T-helper 17 cell (primary cell): ENCODE measurements at regions not wholly inside any gene's neighbourhood (a gene's known extent, or its start where the extent isn't known, plus 50 kb on each side); places are given as distances from the start of the nearest gene placed in this dataset.

Source experiments
- ATAC-seq: fragments of 150-1000 bp; cut with Tn5 transposase; 2 replicates; pipeline ENCODE4 v1.10.0; 2021; ENCODE audit warnings: mild to moderate bottlenecking, moderate library complexity
- DNase-seq, 3 donors: peaks; one replicate each; pipeline versions ENCODE4 v3.0.0 to v3.0.0-alpha.2; 2020 to 2021
- H3K9me3 ChIP-seq: one replicate; pipeline ENCODE4 v1.7.0; 2013; ENCODE audit warnings: low read length, mild to moderate bottlenecking; ENCODE audit not compliant: control insufficient read depth, poor library complexity, severe bottlenecking
- H3K27ac Mint-ChIP-seq: one replicate; pipeline ENCODE4 v1.8.0; 2022; ENCODE audit warnings: mild to moderate bottlenecking, moderate library complexity, mixed read lengths
- H3K27me3 Mint-ChIP-seq: one replicate; pipeline ENCODE4 v1.8.0; 2022; ENCODE audit warnings: mixed read lengths
- H3K36me3 Mint-ChIP-seq: one replicate; pipeline ENCODE4 v1.8.0; 2022; ENCODE audit warnings: low read depth, mixed read lengths
- H3K4me1 Mint-ChIP-seq: one replicate; pipeline ENCODE4 v1.8.0; 2022; ENCODE audit warnings: mild to moderate bottlenecking, mixed read lengths
- H3K4me3 Mint-ChIP-seq: one replicate; pipeline ENCODE4 v1.8.0; 2022; ENCODE audit warnings: mild to moderate bottlenecking, moderate library complexity, mixed read lengths

DNA sequence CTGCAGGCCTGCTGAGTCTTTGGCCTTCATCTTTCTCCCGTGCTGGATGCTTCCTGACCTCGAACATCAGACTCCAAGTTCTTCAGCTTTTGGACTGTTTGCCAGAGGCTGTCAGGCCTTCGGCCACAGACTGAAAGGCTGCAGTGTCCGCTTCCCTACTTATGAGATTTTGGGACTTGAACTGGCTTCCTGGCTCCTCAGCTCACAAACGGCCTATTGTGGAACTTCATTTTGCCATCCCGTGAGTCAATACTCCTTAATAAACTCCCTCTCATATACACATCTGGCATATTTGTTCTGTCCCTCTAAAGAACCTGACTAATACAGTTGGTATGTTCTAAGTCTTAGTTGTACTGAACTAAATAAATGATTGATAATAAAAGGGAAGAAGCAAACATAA, 702.8 kb upstream of the LINC00305 start:
- Mint-ChIP-seq H3K36me3 (no peaks in the 10 kb centered on the region), H3K4me1 (no peaks in the 10 kb centered on the region), H3K27me3 (no peaks in the 10 kb centered on the region), H3K4me3 (no peak overlapping the region), H3K27ac (no peak overlapping the region)
- H3K9me3 ChIP-seq = no peaks in the 10 kb centered on the region
- DNase-seq = no peak
- no peak for ATAC-seq

DNA sequence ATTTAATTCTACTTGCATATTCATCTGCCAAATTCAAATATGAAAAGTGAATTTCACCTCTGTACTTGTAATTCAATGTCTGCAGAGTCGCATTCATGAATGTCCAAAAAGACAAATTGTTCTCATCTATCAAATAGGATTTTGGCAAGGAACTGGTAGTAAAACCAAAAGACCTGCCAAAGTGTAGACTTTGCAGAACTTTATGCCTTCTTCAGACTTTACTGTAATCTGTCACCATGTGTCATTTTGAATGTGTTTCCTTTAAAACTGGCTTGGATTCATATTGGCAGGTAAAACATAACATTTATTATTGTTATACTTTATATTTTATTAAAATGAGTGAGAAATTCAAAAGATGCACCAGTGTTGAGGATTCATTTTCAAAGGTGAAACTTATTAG, 701.9 kb upstream of the LINC00305 start:
- ATAC-seq (no peak), DNase-seq (no peak)
- Mint-ChIP-seq H3K4me3 (no peak overlapping the region), H3K36me3 (no peaks in the 10 kb centered on the region), H3K27ac (no peak overlapping the region), H3K27me3 (no peaks in the 10 kb centered on the region), H3K4me1 (no peaks in the 10 kb centered on the region)
- H3K9me3 ChIP-seq = no peaks in the 10 kb centered on the region

DNA sequence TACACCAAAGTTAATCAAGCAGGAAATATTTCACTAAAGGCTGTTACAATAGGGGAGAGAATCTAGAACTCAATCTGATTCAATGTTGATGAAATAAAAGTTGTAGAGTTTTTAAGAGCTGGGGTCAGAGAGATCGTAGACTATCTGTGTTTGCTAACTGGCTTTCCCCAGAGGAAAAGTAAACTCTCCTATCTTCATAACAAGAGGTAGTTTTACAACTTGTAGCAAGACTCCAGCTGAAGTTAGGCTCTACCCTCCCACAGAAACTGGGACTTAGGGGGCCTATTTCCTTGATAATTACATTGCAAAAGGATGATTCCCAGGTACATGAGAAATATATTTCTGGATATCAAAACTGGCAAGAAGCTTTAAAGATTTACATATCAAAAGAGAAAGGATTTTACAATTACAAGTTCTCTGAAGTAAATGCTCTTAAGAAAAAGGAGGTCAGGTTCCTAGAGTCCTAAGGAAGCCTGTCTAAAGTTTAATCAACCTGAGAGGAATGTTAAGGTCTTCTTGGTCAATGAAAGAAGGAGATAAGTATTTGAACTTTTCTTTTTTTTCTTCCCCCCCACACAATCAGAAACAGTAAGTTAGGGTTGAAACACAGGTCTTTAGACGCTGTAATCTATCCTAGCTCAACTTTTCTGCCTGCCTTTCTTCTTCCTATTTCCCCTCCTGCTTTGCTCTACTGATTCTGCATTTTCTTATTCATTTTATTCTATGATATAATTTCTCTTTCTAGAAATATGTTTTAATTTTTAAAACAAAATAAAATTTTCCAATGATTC, 692.2 kb upstream of the LINC00305 start:
- no peaks in the 10 kb centered on the region for H3K27me3 Mint-ChIP-seq
- no peak for DNase-seq
- H3K9me3 ChIP-seq = no peaks in the 10 kb centered on the region

DNA sequence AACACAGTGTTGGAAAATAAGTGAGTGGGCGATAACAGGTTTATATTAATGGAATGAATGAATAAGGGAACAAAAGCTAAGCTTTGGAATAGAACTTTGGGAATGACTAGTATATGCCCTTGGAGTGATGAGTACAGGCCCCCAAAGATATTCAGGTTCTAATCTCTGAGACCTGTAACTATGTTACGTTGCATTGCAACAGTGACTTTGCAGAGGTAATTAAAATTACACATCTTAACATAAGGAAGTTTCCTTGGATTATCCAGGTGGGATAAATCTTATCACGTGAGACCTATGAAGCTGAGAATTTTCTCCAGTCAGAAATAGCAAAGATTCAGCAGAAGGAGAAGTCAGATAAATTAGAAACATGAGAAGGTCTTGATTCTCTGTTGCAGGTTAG, 661.5 kb upstream of the LINC00305 start:
- H3K4me1 Mint-ChIP-seq = no peaks in the 10 kb centered on the region
- no peak overlapping the region for H3K4me3 Mint-ChIP-seq
- no peak overlapping the region for H3K27ac Mint-ChIP-seq
- H3K27me3 Mint-ChIP-seq = no peaks in the 10 kb centered on the region
- no peak for ATAC-seq
- DNase-seq = no peak
- no peaks in the 10 kb centered on the region for H3K9me3 ChIP-seq
- no peaks in the 10 kb centered on the region for H3K36me3 Mint-ChIP-seq

More for the DNA sequence above, 692.2 kb upstream of the LINC00305 start:
- H3K4me1 Mint-ChIP-seq = no peaks in the 10 kb centered on the region
- H3K36me3 Mint-ChIP-seq = no peaks in the 10 kb centered on the region
- no peak overlapping the region for H3K27ac Mint-ChIP-seq
- H3K4me3 Mint-ChIP-seq = no peak overlapping the region
- no peak for ATAC-seq

DNA sequence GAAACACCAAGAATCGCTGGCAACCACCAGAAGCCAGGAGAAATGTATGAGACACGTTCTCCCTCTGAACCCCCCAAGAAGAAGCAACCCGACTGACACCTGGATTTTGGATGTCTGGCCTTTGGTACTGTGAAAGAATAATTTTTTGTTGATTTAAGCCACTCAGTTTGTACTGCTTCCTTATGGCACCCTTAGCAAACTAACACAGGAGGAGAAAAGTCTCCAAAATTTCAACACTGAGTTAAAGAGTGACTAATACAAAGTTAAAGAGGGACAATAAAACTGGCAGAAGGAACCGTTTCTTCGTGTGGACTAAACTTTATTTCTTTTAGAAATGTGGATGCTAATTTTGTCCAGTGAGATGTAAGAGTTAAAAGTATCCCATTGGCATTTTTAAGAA, 660.9 kb upstream of the LINC00305 start:
- DNase-seq (no peak), ATAC-seq (no peak)
- Mint-ChIP-seq H3K36me3 (no peaks in the 10 kb centered on the region), H3K4me3 (no peak overlapping the region), H3K27ac (no peak overlapping the region), H3K4me1 (no peaks in the 10 kb centered on the region), H3K27me3 (no peaks in the 10 kb centered on the region)
- H3K9me3 ChIP-seq = no peaks in the 10 kb centered on the region

DNA sequence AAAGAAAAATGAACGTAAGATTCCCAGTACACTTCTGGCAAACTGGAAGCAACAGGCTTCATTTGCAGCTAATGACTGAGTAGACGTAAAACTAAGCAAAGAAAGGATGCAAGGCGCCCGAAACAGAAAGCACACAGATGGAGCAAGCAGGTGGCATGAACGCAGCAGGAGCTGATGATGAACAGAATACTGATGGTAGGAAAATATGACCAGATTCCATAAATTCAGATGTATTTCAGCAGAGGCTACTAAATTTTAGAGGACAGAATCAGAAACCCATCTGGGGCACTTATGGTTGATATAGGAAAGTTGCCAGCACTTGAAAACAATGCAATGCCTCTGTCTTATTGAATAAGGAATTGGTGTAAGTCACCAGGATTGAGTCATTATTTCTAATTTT, 658.7 kb upstream of the LINC00305 start:
- Mint-ChIP-seq H3K27ac (no peak overlapping the region), H3K27me3 (no peaks in the 10 kb centered on the region), H3K4me1 (no peaks in the 10 kb centered on the region), H3K36me3 (no peaks in the 10 kb centered on the region), H3K4me3 (no peak overlapping the region)
- DNase-seq = no peak
- H3K9me3 ChIP-seq = no peaks in the 10 kb centered on the region
- ATAC-seq = no peak

DNA sequence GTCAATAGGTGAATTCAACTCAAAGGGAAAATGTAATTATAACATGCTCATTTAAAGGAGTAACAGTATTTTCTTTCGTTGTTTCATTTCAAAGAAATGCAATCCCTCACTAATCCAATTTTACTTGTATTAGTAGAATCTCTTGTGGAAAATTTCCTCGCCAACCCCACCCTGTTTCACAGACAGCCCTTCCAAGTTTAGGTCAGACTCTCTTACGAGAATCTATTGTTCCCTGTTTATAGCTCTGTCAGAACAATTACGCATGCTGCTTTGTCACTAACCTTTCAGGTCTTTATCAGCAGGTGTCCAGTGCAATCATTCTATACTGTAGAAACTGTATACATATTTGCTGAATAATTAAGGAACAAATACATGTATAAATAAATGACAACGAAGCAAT, 657.8 kb upstream of the LINC00305 start:
- DNase-seq = no peak
- H3K4me3 Mint-ChIP-seq = no peak overlapping the region
- H3K9me3 ChIP-seq = no peaks in the 10 kb centered on the region
- ATAC-seq = no peak
- H3K36me3 Mint-ChIP-seq = no peaks in the 10 kb centered on the region
- no peaks in the 10 kb centered on the region for H3K4me1 Mint-ChIP-seq
- no peak overlapping the region for H3K27ac Mint-ChIP-seq
- H3K27me3 Mint-ChIP-seq = no peaks in the 10 kb centered on the region

DNA sequence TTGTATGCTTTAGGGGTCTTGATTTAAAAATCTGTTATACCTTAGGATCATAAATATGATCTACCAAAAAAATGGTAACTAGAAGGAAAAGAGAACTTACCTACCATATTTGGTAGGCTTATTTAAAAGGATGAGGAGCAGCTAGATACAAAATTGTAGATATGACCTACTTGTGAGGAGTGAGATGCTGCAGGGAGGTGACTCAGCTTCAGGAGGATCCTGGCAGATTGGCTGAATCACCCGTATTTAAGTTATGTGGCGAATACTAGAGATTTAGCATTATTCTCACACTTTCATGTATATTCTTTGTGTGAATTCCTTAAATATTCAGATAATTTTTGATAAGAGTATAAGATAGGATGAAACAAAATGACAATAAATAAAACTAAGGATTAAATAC, 657.3 kb upstream of the LINC00305 start:
- ATAC-seq (no peak), DNase-seq (no peak)
- H3K36me3 Mint-ChIP-seq = no peaks in the 10 kb centered on the region
- peaks cover 3% of the 10 kb centered on the region for H3K9me3 ChIP-seq
- no peak overlapping the region for H3K27ac Mint-ChIP-seq
- no peaks in the 10 kb centered on the region for H3K4me1 Mint-ChIP-seq
- no peak overlapping the region for H3K4me3 Mint-ChIP-seq
- no peaks in the 10 kb centered on the region for H3K27me3 Mint-ChIP-seq

DNA sequence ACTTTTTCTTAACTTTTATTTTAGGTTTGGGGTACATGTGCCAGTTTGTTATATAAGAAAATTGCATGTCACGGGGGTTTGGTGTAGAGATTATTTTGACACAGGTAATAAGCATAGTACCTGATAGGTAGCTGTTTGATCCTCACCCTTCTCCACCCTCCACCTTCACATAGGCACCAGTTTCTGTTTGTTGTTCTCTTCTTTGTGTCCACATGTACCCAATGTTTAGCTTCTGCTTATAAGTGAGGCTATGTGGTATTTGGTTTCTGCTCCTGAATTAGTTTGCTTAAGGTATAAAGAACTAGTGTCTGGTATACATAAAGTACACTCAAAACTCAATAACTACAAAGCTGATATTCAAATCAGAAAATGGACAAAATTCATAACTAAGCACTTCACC, 654.6 kb upstream of the LINC00305 start:
- no peaks in the 10 kb centered on the region for H3K4me1 Mint-ChIP-seq
- no peak overlapping the region for H3K4me3 Mint-ChIP-seq
- DNase-seq (no peak), ATAC-seq (no peak)
- no peaks in the 10 kb centered on the region for H3K36me3 Mint-ChIP-seq
- H3K27ac Mint-ChIP-seq = no peak overlapping the region
- H3K27me3 Mint-ChIP-seq = no peaks in the 10 kb centered on the region
- H3K9me3 ChIP-seq = peaks cover 3% of the 10 kb centered on the region

DNA sequence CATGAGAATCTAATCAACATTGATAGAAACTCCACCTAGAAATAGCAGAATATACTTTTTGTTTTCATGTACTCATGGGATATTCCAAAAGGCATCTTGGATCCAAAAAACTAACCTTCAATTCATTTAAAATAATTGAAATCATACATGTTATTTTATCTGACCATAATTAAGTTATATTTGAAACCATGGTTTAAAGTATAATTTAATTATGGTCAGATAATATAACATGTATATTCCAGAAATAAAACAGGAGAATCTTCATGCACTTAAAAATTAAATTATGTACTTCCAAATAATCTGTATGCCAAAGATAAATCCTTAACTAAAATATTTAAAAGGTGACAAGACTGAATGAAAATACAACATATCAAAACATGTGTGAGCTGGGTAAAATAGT, 651.3 kb upstream of the LINC00305 start:
- H3K27ac Mint-ChIP-seq = no peak overlapping the region
- H3K9me3 ChIP-seq = peaks cover 3% of the 10 kb centered on the region
- no peaks in the 10 kb centered on the region for H3K4me1 Mint-ChIP-seq
- ATAC-seq = no peak
- H3K27me3 Mint-ChIP-seq = no peaks in the 10 kb centered on the region
- H3K36me3 Mint-ChIP-seq = no peaks in the 10 kb centered on the region
- DNase-seq = no peak
- H3K4me3 Mint-ChIP-seq = no peak overlapping the region

DNA sequence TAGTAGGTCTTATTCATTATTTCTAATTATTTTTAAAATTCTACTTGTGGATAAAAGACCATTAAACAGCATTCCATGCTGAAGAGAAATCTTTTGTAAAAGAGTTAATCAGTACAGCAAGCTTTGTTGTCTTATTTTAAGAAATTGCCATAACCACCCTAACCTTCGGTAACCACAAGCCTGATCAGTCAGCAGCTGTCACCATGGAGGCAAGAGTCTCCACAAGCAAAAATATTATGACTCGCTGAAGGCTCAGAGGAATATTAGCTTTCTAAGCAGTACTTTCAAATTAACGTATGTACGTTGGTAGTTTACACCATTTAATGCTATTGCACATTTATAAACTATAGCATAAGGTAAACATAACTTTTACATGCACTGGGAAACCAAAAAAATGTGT, 650.5 kb upstream of the LINC00305 start:
- ATAC-seq (no peak), DNase-seq (no peak)
- no peak overlapping the region for H3K27ac Mint-ChIP-seq
- H3K27me3 Mint-ChIP-seq = no peaks in the 10 kb centered on the region
- no peaks in the 10 kb centered on the region for H3K36me3 Mint-ChIP-seq
- no peak overlapping the region for H3K4me3 Mint-ChIP-seq
- H3K9me3 ChIP-seq = peaks cover 3% of the 10 kb centered on the region
- H3K4me1 Mint-ChIP-seq = no peaks in the 10 kb centered on the region

DNA sequence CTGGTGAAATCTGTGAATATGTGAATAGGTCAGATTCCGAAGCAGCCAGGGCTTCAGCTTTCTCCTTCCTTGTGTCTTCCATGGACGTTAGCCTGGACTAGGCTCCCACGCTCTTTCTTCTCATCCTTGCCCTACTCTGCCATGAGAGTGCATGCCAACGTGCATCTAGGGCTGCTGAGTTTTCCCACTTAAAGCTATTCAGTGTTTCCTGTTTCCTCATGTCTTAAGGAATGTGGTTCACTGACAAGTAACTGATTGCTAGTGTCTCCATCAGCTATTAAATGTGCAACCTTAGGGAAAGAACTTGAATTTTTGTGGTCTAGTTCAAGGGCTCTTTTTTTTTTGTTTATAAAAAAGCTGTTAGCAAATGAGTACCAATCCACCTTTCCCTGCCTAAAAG, 642.3 kb upstream of the LINC00305 start:
- no peaks in the 10 kb centered on the region for H3K36me3 Mint-ChIP-seq
- no peaks in the 10 kb centered on the region for H3K9me3 ChIP-seq
- no peaks in the 10 kb centered on the region for H3K4me1 Mint-ChIP-seq
- no peak for DNase-seq
- ATAC-seq = no peak
- no peak overlapping the region for H3K27ac Mint-ChIP-seq
- H3K4me3 Mint-ChIP-seq = no peak overlapping the region
- H3K27me3 Mint-ChIP-seq = no peaks in the 10 kb centered on the region

DNA sequence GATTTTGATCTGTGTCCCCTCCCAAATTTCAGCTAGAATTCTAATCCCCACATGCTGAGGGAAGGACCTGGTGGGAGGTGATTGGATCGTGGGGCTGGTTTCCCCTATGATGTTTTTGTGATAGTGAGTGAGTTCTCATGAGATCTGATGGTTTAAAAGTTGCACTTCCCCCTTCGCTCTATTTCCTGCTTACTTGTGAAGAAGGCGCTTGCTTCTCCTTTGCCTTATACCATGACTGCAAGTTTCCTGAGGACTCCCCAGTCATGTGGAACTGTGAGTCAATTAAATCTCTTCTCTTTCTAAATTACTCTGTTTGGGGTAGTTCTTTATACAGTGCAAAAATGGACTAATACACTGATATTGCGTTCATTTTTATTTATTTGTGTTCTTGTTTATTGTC, 636.8 kb upstream of the LINC00305 start:
- Mint-ChIP-seq H3K4me3 (no peak overlapping the region), H3K4me1 (no peaks in the 10 kb centered on the region), H3K27ac (no peak overlapping the region), H3K27me3 (no peaks in the 10 kb centered on the region), H3K36me3 (no peaks in the 10 kb centered on the region)
- ATAC-seq (no peak), DNase-seq (no peak)
- H3K9me3 ChIP-seq = no peaks in the 10 kb centered on the region

DNA sequence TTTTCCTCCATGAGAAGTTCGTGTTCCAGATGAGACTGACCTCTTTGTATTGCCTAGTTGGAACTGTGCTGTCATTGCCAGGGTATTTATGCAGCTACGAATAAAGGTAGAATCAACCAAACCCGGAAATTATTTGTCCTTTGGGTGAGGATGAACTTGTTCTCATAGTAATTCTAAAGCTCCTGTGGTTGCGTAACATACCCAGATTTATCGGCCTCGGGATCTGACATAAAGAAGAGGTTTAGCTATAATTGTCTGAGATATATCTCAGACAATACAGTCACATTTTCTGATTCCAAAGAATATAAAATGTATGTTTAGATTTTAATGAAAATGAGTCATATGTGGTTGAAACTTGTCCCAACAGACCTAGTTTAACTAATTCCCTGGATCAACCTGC, 628.7 kb upstream of the LINC00305 start:
- DNase-seq (no peak), ATAC-seq (no peak)
- H3K27me3 Mint-ChIP-seq = no peaks in the 10 kb centered on the region
- H3K4me1 Mint-ChIP-seq = no peaks in the 10 kb centered on the region
- no peaks in the 10 kb centered on the region for H3K36me3 Mint-ChIP-seq
- no peaks in the 10 kb centered on the region for H3K9me3 ChIP-seq
- no peak overlapping the region for H3K4me3 Mint-ChIP-seq
- H3K27ac Mint-ChIP-seq = no peak overlapping the region
